Mucosa of descending colon (tissue), 3 donors: ENCODE measurements at regions not wholly inside any gene's neighbourhood (a gene's known extent, or its start where the extent isn't known, plus 50 kb on each side); places are given as distances from the start of the nearest gene placed in this dataset.

Experiments used
- ATAC-seq: fragments of 200-7000 bp; cut with Tn5 transposase; one replicate; pipeline ENCODE4 v1.9.1; 2020; ENCODE audit warnings: mild to moderate bottlenecking, moderate library complexity
- DNase-seq, 3 donors: peaks; one replicate each; pipeline ENCODE4 v3.0.0-alpha.2; 2020
- H3K36me3 ChIP-seq: fragments of 200-600 bp; one replicate; pipeline ENCODE4 v1.8.0; 2021; ENCODE audit warnings: low read depth, mild to moderate bottlenecking
- H3K4me1 ChIP-seq: fragments of 200-600 bp; one replicate; pipeline ENCODE4 v1.8.0; 2021; ENCODE audit warnings: low read depth, mild to moderate bottlenecking
- H3K4me3 ChIP-seq: fragments of 200-600 bp; one replicate; pipeline ENCODE4 v1.8.0; 2021; ENCODE audit warnings: mild to moderate bottlenecking
- H3K9me3 ChIP-seq: fragments of 200-600 bp; one replicate; pipeline ENCODE4 v1.8.0; 2021; ENCODE audit warnings: mild to moderate bottlenecking
- CTCF ChIP-seq: fragments of 200-600 bp; IDR thresholded peaks from one replicate; pipeline ENCODE4 v1.8.0; 2022; ENCODE audit warnings: antibody characterized with exemption, mild to moderate bottlenecking
- intact Hi-C, 2 donors: fragments of 100-400 bp; cut with DNase I in 1 of 2; cut with micrococcal nuclease in 1 of 2; formaldehyde crosslinking; loops; one replicate each; pipeline versions ENCODE4 v1.11.0 to v1.11.1; 2022; cut with DNase I, micrococcal nuclease
- donor health status: DM: no; HTN: no; CAD: no; lungs with moderate emphysema.
- donor health status: DM: no; HTN: no; CAD: no.
- donor health status: DM: no; HTN: yes; CAD: no.

GRCh38 chr17:59488805-59489204, 76.6 kb upstream of the DHX40 start:
- no peak for DNase-seq
- TF ChIP-seq CTCF: no peak

GRCh38 chr17:59490216-59490615, 75.2 kb upstream of the DHX40 start:
- DNase-seq (no peak), ATAC-seq (no peak)
- Histone ChIP-seq H3K9me3 (no peaks in the 10 kb centered on the region), H3K4me3 (no peak overlapping the region), H3K36me3 (no peaks in the 10 kb centered on the region), H3K4me1 (no peaks in the 10 kb centered on the region)
- intact Hi-C loops: no loop called here
- TF ChIP-seq CTCF: no peak

More at GRCh38 chr17:59488805-59489204, 76.6 kb upstream of the DHX40 start:
- Histone ChIP-seq H3K4me1 (no peaks in the 10 kb centered on the region), H3K36me3 (no peaks in the 10 kb centered on the region), H3K4me3 (no peak overlapping the region), H3K9me3 (no peaks in the 10 kb centered on the region)
- ATAC-seq: no peak
- intact Hi-C loops: no loop called here

GRCh38 chr17:59491353-59492090, 73.9 kb upstream of the DHX40 start:
- Histone ChIP-seq H3K4me3 (no peak overlapping the region), H3K36me3 (no peaks in the 10 kb centered on the region), H3K9me3 (no peaks in the 10 kb centered on the region), H3K4me1 (no peaks in the 10 kb centered on the region)
- intact Hi-C loops: no loop called here
- ATAC-seq (no peak), DNase-seq (no peak)
- no peak for TF ChIP-seq CTCF

GRCh38 chr17:59492091-59492451, 73.3 kb upstream of the DHX40 start:
- Histone ChIP-seq H3K9me3 (no peaks in the 10 kb centered on the region), H3K4me1 (no peaks in the 10 kb centered on the region), H3K4me3 (no peak overlapping the region), H3K36me3 (no peaks in the 10 kb centered on the region)
- intact Hi-C loops: no loop called here
- TF ChIP-seq CTCF: no peak
- ATAC-seq: no peak
- DNase-seq: no peak

- no peaks in the 10 kb centered on the region for H3K36me3 ChIP-seq
- TF ChIP-seq CTCF: no peak
- no peaks in the 10 kb centered on the region for H3K4me1 ChIP-seq
- DNase-seq (no peak), ATAC-seq (no peak)
- intact Hi-C loops: no loop called here
- H3K4me3 ChIP-seq: no peak overlapping the region
- H3K9me3 ChIP-seq: no peaks in the 10 kb centered on the region
Measured at GRCh38 chr17:59493867-59494266, 71.5 kb upstream of the DHX40 start.
